Colon (tissue), 2 donors: ENCODE measurements at regions not wholly inside any gene's neighbourhood (a gene's known extent, or its start where the extent isn't known, plus 50 kb on each side); places are given as distances from the start of the nearest gene placed in this dataset.

ENCODE experiments used
- FAIRE-seq: peaks from 2 replicates; lab custom pipeline; 2012; peaks lifted over from hg19 to GRCh38; lab: Jason Lieb, UNC
- donor health status: control.
- donor health status: control.

- no peak for FAIRE-seq
Observed at GRCh38 chr2:120809151-120809550, 73.5 kb downstream of the GLI2 start.

- no peak for FAIRE-seq
Observed at GRCh38 chr2:120809609-120810440, 74.2 kb downstream of the GLI2 start.

GRCh38 chr2:120810639-120811038, 75.0 kb downstream of the GLI2 start:
- FAIRE-seq, result no peak

GRCh38 chr2:120812866-120813265, 77.2 kb downstream of the GLI2 start:
- no peak for FAIRE-seq

GRCh38 chr2:120814352-120814751, 78.7 kb downstream of the GLI2 start:
- FAIRE-seq, result no peak

GRCh38 chr2:120815292-120815691, 79.6 kb downstream of the GLI2 start:
- no peak for FAIRE-seq

- no peak for FAIRE-seq
Observed at GRCh38 chr2:120817136-120817955, 81.7 kb downstream of the GLI2 start.

- no peak for FAIRE-seq
Observed at GRCh38 chr2:120817956-120818325, 82.3 kb downstream of the GLI2 start.

GRCh38 chr2:120818441-120818920, 82.8 kb downstream of the GLI2 start:
- no peak for FAIRE-seq

GRCh38 chr2:120819720-120820210, 84.1 kb downstream of the GLI2 start:
- no peak for FAIRE-seq

GRCh38 chr2:120820263-120820952, 84.7 kb downstream of the GLI2 start:
- FAIRE-seq, result no peak

GRCh38 chr2:120820953-120821279, 85.2 kb downstream of the GLI2 start:
- no peak for FAIRE-seq

GRCh38 chr2:120821446-120822160, 85.9 kb downstream of the GLI2 start:
- no peak for FAIRE-seq

GRCh38 chr2:120822933-120823332, 87.3 kb downstream of the GLI2 start:
- FAIRE-seq, result no peak

- no peak for FAIRE-seq
Observed at GRCh38 chr2:120823551-120823950, 87.9 kb downstream of the GLI2 start.

- FAIRE-seq, result no peak
Observed at GRCh38 chr2:120824246-120824645, 88.6 kb downstream of the GLI2 start.

- no peak for FAIRE-seq
Observed at GRCh38 chr2:120825370-120826259, 89.9 kb downstream of the GLI2 start.

GRCh38 chr2:120826260-120826648, 90.6 kb downstream of the GLI2 start:
- no peak for FAIRE-seq

- FAIRE-seq, result no peak
Observed at GRCh38 chr2:120826716-120827410, 91.2 kb downstream of the GLI2 start.

GRCh38 chr2:120828066-120828465, 92.4 kb downstream of the GLI2 start:
- no peak for FAIRE-seq
